Spleen (tissue), 3 donors: ENCODE measurements at regions not wholly inside any gene's neighbourhood (a gene's known extent, or its start where the extent isn't known, plus 50 kb on each side); places are given as distances from the start of the nearest gene placed in this dataset.

Source experiments
- POLR2A ChIP-seq, 3 donors: fragments of 450-650 bp; IDR thresholded peaks; one replicate each; pipeline ENCODE4 v1.5.1; 2017; ENCODE audit warnings: antibody characterized with exemption in 3 of 3, mild to moderate bottlenecking in 1 of 3
- POLR2AphosphoS5 ChIP-seq, 3 donors: sonication (generic); formaldehyde crosslinking; IDR thresholded peaks; one replicate each; pipeline ENCODE4 v1.5.1; 2017; ENCODE audit warnings: antibody characterized with exemption in 3 of 3

DNA sequence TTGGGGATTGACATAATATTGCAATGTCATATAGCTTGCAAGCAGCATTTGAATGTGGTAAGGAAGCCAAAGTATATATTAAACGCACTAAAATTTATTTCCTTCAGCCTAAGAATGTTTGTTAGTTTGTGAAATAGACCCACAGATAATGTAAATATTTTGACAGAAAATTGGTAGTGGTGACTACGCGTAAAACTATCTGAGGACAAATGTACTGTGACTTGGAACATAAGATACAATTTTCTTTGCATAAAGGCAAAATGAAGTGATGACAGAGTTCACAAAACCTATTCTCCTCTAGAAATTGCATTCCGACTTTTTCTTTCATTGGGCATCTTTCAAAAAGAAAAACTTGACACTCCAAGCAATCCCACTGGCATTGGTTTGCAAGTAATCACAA lies 411.1 kb upstream of the LRATD1 start:
- TF ChIP-seq POLR2A (IDR thresholded peaks at IDR 0.05) (no peak), POLR2AphosphoS5 (IDR thresholded peaks at IDR 0.05) (no peak)
